Panc1 (cell line): ENCODE measurements at regions not wholly inside any gene's neighbourhood (a gene's known extent, or its start where the extent isn't known, plus 50 kb on each side); places are given as distances from the start of the nearest gene placed in this dataset.

Experiments
- ATAC-seq: fragments of 200-7000 bp; cut with Tn5 transposase; 2 replicates; pipeline ENCODE4 v1.9.1; 2020; ENCODE audit warnings: mild to moderate bottlenecking, moderate library complexity
- BruUV-seq: library from RNA; stranded (reverse); fragments of 400-500 nt; replicated peaks from 2 replicates; lab custom pipeline; 2021; lab: Mats Ljungman, UMichigan
- CTCF ChIA-PET: fragments of 300-600 bp; sonication (Branson Sonifier 250); formaldehyde crosslinking; loops from one replicate; lab custom pipeline; 2022; ENCODE audit warnings: antibody characterized with exemption; lab: Charles Lee
- POLR2A ChIA-PET: fragments of 300-600 bp; sonication (Branson Sonifier 250); formaldehyde crosslinking; loops from one replicate; lab custom pipeline; 2022; ENCODE audit warnings: antibody characterized with exemption; lab: Charles Lee
- DNase-seq: peaks from one replicate; pipeline ENCODE4 v3.0.0-alpha.2; 2010; ENCODE audit warnings: low read depth, low spot score
- H3K27ac ChIP-seq: 2 replicates; pipeline ENCODE4 v1.5.1; 2011; ENCODE audit warnings: mild to moderate bottlenecking, low read length, inconsistent platforms
- H3K27me3 ChIP-seq: fragments of 200-500 bp; sonication (Bioruptor generic); 2 replicates; pipeline ENCODE4 v1.6.0; 2014; ENCODE audit warnings: low read length, inconsistent platforms; ENCODE audit not compliant: control insufficient read depth, insufficient read depth
- H3K36me3 ChIP-seq: fragments of 200-500 bp; sonication (Bioruptor generic); 2 replicates; pipeline ENCODE4 v1.5.1; 2014; ENCODE audit warnings: inconsistent platforms, mild to moderate bottlenecking, low read length, moderate library complexity; ENCODE audit not compliant: control insufficient read depth, insufficient read depth
- H3K4me1 ChIP-seq: 2 replicates; pipeline ENCODE4 v1.5.1; 2011; ENCODE audit warnings: inconsistent platforms, mild to moderate bottlenecking, low read length, moderate library complexity; ENCODE audit not compliant: control insufficient read depth, insufficient read depth
- H3K4me3 ChIP-seq, 2 experiments: 2 replicates each; pipeline ENCODE4 v1.5.1; 2011 to 2012; ENCODE audit warnings: low read depth in 2 of 2, low read length in 2 of 2, mild to moderate bottlenecking in 2 of 2, inconsistent platforms in 1 of 2, moderate library complexity in 1 of 2
- H3K9me3 ChIP-seq: fragments of 200-500 bp; sonication (Bioruptor generic); 2 replicates; pipeline ENCODE4 v1.5.1; 2014; ENCODE audit warnings: low read depth, mild to moderate bottlenecking, inconsistent platforms, low read length, moderate library complexity; ENCODE audit not compliant: control insufficient read depth, insufficient read depth
- CTCF ChIP-seq: fragments of 450-650 bp; IDR thresholded peaks from 2 replicates; pipeline ENCODE4 v1.5.1; 2017; ENCODE audit warnings: mild to moderate bottlenecking
- POLR2AphosphoS5 ChIP-seq: IDR thresholded peaks from 2 replicates; pipeline ENCODE4 v1.6.1; 2012; ENCODE audit warnings: mild to moderate bottlenecking, low read depth, low read length, moderate library complexity
- REST ChIP-seq, 2 experiments: IDR thresholded peaks; 2 replicates each; pipeline ENCODE4 v1.6.1; 2011 to 2012; ENCODE audit warnings: low read depth in 2 of 2, control low read depth in 1 of 2, low read length in 1 of 2, mild to moderate bottlenecking in 1 of 2, moderate library complexity in 1 of 2; ENCODE audit not compliant: insufficient read depth in 1 of 2
- SIN3A ChIP-seq: IDR thresholded peaks from 2 replicates; pipeline ENCODE4 v1.6.1; 2012; ENCODE audit warnings: low read depth, mild to moderate bottlenecking, low read length, moderate library complexity, borderline replicate concordance; ENCODE audit not compliant: insufficient read depth
- TCF7L2 ChIP-seq: IDR thresholded peaks from 2 replicates; pipeline ENCODE4 v1.6.1; 2011; ENCODE audit warnings: mild to moderate bottlenecking, low read depth, low read length, inconsistent platforms
- in situ Hi-C: cut with HindIII; loops from 2 replicates; pipeline ENCODE4 v1.10.0; 2016; ENCODE audit warnings: low sequenced_read_pairs, low pct_unique_long_range_greater_than_20kb
- intact Hi-C: fragments of 100-400 bp; cut with micrococcal nuclease; formaldehyde crosslinking; loops from one replicate; pipeline ENCODE4 v1.10.0; 2022; ENCODE audit not compliant: unreplicated experiment

GRCh38 chr3:35883929-35884328, 244.6 kb downstream of the ARPP21 start:
- Histone ChIP-seq H3K27me3 (no peaks in the 10 kb centered on the region), H3K9me3 (no peaks in the 10 kb centered on the region), H3K27ac (no peak overlapping the region), H3K36me3 (no peaks in the 10 kb centered on the region), H3K4me3 (no peak overlapping the region), H3K4me1 (no peaks in the 10 kb centered on the region)
- POLR2A ChIA-PET: no interaction called here
- in situ Hi-C loops: no loop called here
- intact Hi-C loops: no loop called here
- no peak for ATAC-seq
- no TSS peak for BruUV-seq
- TF ChIP-seq CTCF (no peak), SIN3A (no peak), POLR2AphosphoS5 (no peak), REST (IDR thresholded peaks at IDR 0.05; ENCODE audit: insufficient read depth in 1 of 2, low read depth in 2 of 2, low read length in 1 of 2) (no peak), TCF7L2 (no peak)
- DNase-seq: no peak
- CTCF ChIA-PET: no interaction called here

- Histone ChIP-seq H3K27ac (no peak overlapping the region), H3K36me3 (no peaks in the 10 kb centered on the region), H3K9me3 (no peaks in the 10 kb centered on the region), H3K4me1 (no peaks in the 10 kb centered on the region), H3K4me3 (no peak overlapping the region), H3K27me3 (no peaks in the 10 kb centered on the region)
- no peak for TF ChIP-seq TCF7L2
- TF ChIP-seq POLR2AphosphoS5: no peak
- TF ChIP-seq SIN3A: no peak
- TF ChIP-seq CTCF: no peak
- no peak for TF ChIP-seq REST (IDR thresholded peaks at IDR 0.05; ENCODE audit: insufficient read depth in 1 of 2, low read depth in 2 of 2, low read length in 1 of 2)
- BruUV-seq: no TSS peak
- ATAC-seq: no peak
- ChIA-PET POLR2A (no interaction called here), CTCF (no interaction called here)
- in situ Hi-C loops: no loop called here
- intact Hi-C loops: no loop called here
- DNase-seq: no peak
Observed at GRCh38 chr3:35894735-35895134, 255.4 kb downstream of the ARPP21 start.
